ENCODE measurements at regions not wholly inside any gene's neighbourhood (a gene's known extent, or its start where the extent isn't known, plus 50 kb on each side); places are given as distances from the start of the nearest gene placed in this dataset.
"Not testable (repeated sequence)": the region's sequence is repeated elsewhere in the genome, so short reads cannot be mapped to it uniquely, and the experiment has no call there.

DNA sequence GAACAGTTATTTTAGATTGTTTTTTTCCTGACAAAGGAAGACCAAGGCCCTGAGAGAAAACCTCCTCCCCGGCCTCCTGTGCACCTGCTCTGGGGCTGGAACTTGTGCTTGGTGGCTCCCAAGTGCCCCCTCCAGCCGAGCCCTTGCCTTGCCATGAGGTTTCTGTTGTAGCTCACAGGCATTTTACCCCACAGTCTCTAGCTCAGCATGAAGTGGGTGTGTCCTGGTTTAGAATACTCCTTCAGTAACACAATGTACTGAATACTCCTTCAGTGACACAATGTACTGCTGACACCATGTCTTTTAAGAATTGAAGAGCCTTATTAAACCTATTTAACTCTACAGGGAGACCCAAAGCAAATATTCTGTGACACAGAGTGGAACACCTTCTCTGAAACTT, 116.1 kb downstream of the OR4M2 start:
- TF ChIP-seq YY1 (IDR thresholded peaks at IDR 0.05; ENCODE audit: extremely low read depth, insufficient replicate concordance, low read depth, low read length); CBX3 (IDR thresholded peaks at IDR 0.05; ENCODE audit: low read depth); SIN3A (IDR thresholded peaks at IDR 0.05; ENCODE audit: low read depth); CTCF (IDR thresholded peaks at IDR 0.05 in 2 of 3, conservative IDR thresholded peaks at IDR 0.05 in 1 of 3; ENCODE audit: borderline replicate concordance in 1 of 3, insufficient read depth in 1 of 3, low read depth in 2 of 3, low read length in 2 of 3); POLR2A (IDR thresholded peaks at IDR 0.05; ENCODE audit: borderline replicate concordance, extremely low read depth, insufficient read depth, insufficient read length); EZH2phosphoT487 (IDR thresholded peaks at IDR 0.05; ENCODE audit: borderline replicate concordance); EZH2 (IDR thresholded peaks at IDR 0.05); CEBPB (IDR thresholded peaks at IDR 0.05; ENCODE audit: low read depth): not testable (repeated sequence)
- TF ChIP-seq, protein P1, sequence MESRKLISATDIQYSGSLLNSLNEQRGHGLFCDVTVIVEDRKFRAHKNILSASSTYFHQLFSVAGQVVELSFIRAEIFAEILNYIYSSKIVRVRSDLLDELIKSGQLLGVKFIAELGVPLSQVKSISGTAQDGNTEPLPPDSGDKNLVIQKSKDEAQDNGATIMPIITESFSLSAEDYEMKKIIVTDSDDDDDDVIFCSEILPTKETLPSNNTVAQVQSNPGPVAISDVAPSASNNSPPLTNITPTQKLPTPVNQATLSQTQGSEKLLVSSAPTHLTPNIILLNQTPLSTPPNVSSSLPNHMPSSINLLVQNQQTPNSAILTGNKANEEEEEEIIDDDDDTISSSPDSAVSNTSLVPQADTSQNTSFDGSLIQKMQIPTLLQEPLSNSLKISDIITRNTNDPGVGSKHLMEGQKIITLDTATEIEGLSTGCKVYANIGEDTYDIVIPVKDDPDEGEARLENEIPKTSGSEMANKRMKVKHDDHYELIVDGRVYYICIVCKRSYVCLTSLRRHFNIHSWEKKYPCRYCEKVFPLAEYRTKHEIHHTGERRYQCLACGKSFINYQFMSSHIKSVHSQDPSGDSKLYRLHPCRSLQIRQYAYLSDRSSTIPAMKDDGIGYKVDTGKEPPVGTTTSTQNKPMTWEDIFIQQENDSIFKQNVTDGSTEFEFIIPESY (IDR thresholded peaks at IDR 0.05; ENCODE audit: extremely low read depth, insufficient replicate concordance, low read length) = not testable (repeated sequence)
